ENCODE measurements at regions not wholly inside any gene's neighbourhood (a gene's known extent, or its start where the extent isn't known, plus 50 kb on each side); places are given as distances from the start of the nearest gene placed in this dataset.

DNA sequence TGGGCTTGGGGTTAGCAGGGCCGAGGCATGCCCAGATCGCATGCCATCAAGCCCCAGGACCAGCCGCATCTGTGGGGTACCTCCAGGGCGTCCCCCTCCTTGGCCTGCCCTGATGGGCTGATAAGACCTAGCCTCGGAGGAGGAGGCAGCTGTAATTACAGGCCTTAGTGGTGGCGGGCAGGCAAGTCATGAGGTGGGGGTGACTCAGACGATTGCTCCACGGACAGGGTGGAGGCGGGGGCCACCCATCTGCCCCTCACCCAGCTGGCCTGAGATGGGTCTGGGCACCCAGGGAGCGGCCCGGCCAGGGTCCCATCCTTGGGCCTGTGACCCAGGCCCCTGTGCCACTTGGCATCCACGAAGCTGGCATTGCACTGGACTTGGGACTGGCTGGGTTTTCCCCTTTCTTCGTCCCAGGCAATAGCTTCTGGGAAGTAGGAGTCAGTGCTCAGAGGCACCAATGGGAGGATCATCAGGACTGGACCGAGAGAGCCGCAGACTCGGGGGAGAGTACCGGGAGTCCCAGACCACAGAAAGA, 57.5 kb downstream of the CEBPB start:
- intact Hi-C loops (cut with micrococcal nuclease; ENCODE audit: unreplicated experiment) = loop anchor here (5.0 kb wide), 1 partner anchor 56 kb away; the partner anchor contains the start of gene CEBPB
- no peaks in the 10 kb centered on the region for H3K27me3 Mint-ChIP-seq (ENCODE audit: unreplicated experiment)
- peaks cover 76% of the 10 kb centered on the region for H3K4me1 Mint-ChIP-seq (ENCODE audit: low read depth, unreplicated experiment)
- peak overlapping the region; percentile 93 for H3K27ac Mint-ChIP-seq (ENCODE audit: unreplicated experiment)
- TF ChIP-seq, protein P1, sequence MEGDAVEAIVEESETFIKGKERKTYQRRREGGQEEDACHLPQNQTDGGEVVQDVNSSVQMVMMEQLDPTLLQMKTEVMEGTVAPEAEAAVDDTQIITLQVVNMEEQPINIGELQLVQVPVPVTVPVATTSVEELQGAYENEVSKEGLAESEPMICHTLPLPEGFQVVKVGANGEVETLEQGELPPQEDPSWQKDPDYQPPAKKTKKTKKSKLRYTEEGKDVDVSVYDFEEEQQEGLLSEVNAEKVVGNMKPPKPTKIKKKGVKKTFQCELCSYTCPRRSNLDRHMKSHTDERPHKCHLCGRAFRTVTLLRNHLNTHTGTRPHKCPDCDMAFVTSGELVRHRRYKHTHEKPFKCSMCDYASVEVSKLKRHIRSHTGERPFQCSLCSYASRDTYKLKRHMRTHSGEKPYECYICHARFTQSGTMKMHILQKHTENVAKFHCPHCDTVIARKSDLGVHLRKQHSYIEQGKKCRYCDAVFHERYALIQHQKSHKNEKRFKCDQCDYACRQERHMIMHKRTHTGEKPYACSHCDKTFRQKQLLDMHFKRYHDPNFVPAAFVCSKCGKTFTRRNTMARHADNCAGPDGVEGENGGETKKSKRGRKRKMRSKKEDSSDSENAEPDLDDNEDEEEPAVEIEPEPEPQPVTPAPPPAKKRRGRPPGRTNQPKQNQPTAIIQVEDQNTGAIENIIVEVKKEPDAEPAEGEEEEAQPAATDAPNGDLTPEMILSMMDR (IDR thresholded peaks at IDR 0.05; ENCODE audit: unreplicated experiment) = no peak
- H3K36me3 Mint-ChIP-seq (ENCODE audit: insufficient read depth, unreplicated experiment) = peaks cover 46% of the 10 kb centered on the region
- no TSS peak for BruUV-seq (replicated peaks)
- CTCF ChIA-PET = interaction anchor here (0.8 to 1.4 kb wide), 3 partner anchors 12 to 37 kb away, joined by 3 to 6 read pairs (median 3); no protein-coding TSS in a partner anchor
- H3K9me3 Mint-ChIP-seq (ENCODE audit: low read depth, unreplicated experiment) = no peaks in the 10 kb centered on the region
- peak overlapping the region; percentile 24 for H3K4me3 Mint-ChIP-seq (ENCODE audit: low read depth, unreplicated experiment)
- DNase-seq = peak; percentile 80

DNA sequence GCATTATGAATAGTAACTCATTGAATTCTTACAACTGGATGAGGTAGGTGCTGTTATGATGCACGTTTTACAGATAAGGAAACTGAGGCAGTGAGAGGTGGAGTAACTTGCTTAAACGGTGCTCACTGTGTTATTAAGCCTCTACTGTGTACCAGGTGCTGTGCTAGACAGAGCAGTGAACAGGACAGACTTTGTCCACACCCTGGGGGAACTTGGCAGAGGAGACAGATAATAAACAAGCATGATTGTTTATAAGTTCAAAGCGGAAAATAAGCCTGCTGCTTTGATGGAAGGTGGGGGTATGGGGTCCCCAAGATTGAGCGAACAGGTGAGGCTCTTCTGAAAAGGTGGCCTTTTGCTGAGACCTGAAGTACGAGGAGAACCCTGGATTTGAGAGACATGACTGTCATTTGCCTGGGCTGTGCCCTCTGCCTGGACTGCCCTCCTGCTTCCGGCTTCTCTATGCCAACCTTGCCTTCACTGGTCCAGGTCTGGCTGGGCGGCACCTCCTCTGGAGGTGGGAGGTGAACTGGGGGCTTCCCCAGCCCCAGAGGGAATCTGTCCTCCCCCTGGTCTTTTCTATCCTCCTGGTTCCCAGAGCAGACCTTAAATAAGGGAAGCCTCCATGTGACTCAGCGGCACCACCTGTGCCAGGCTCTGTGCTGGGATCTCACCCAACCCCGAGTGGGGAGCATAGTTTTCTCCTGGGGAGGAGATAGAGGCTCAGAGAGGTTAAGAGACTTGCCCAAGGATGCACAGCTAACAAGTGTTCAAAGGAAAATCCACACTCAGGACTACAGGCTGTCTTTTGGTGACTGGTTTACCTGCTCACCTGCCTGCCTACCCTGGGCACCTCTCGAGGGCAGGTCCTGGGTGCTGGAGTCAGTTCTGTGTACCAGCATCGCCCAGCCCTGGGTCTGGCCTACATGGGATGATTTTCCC, 59.1 kb downstream of the CEBPB start:
- H3K4me1 Mint-ChIP-seq (ENCODE audit: low read depth, unreplicated experiment) = peaks cover 64% of the 10 kb centered on the region
- no peaks in the 10 kb centered on the region for H3K27me3 Mint-ChIP-seq (ENCODE audit: unreplicated experiment)
- intact Hi-C loops (cut with micrococcal nuclease; ENCODE audit: unreplicated experiment) = loop anchor here (5.0 kb wide), 1 partner anchor 57 kb away; the partner anchor contains the start of gene CEBPB
- no peaks in the 10 kb centered on the region for H3K9me3 Mint-ChIP-seq (ENCODE audit: low read depth, unreplicated experiment)
- TF ChIP-seq, protein P1 (IDR thresholded peaks at IDR 0.05; ENCODE audit: unreplicated experiment) = no peak
- peak overlapping the region; percentile 93 for H3K27ac Mint-ChIP-seq (ENCODE audit: unreplicated experiment)
- no peak overlapping the region for H3K4me3 Mint-ChIP-seq (ENCODE audit: low read depth, unreplicated experiment)
- no peak for DNase-seq
- H3K36me3 Mint-ChIP-seq (ENCODE audit: insufficient read depth, unreplicated experiment) = peaks cover 33% of the 10 kb centered on the region
- no TSS peak for BruUV-seq (replicated peaks)
- CTCF ChIA-PET = no interaction called here

DNA sequence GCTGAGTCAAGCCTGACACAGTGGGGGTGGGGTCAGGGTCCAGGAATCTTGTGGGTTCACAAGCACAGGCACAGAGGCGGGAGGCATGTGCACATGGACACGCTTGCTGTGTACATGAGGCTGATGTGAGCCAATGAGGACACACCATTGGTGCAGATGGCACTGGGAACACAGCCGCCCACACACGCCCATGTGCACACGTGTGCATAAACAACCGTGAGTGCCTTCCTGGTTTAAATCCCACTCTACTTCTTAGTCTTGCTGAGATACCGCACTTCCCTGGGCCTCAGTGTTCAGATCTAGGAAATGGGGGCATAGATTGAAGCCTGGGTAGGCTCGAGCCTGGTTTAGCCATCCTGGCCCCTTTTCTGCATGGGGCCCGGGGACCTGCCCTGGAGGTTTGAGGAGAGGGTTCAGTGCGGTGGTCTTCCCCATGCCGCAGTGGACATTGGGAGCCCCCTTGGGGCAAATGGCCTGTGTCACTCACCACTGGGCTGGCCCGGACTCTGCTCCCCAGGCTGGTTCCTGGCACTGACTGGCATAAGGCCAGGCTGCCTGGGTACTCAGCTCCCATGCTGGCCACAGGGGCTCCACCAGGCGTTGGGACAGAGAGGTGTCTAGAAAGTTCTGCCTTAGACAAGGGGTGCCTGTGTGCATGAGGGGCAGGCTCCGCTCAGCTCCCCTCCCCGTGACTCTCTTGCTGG, 60.2 kb downstream of the CEBPB start:
- TF ChIP-seq, protein P1 (IDR thresholded peaks at IDR 0.05; ENCODE audit: unreplicated experiment) = no peak
- Mint-ChIP-seq H3K9me3 (ENCODE audit: low read depth, unreplicated experiment) (no peaks in the 10 kb centered on the region), H3K27ac (ENCODE audit: unreplicated experiment) (no peak overlapping the region), H3K4me3 (ENCODE audit: low read depth, unreplicated experiment) (no peak overlapping the region), H3K27me3 (ENCODE audit: unreplicated experiment) (no peaks in the 10 kb centered on the region), H3K36me3 (ENCODE audit: insufficient read depth, unreplicated experiment) (peaks cover 26% of the 10 kb centered on the region), H3K4me1 (ENCODE audit: low read depth, unreplicated experiment) (peaks cover 54% of the 10 kb centered on the region)
- intact Hi-C loops (cut with micrococcal nuclease; ENCODE audit: unreplicated experiment) = no loop called here
- BruUV-seq (replicated peaks) = no TSS peak
- CTCF ChIA-PET = no interaction called here
- no peak for DNase-seq

DNA sequence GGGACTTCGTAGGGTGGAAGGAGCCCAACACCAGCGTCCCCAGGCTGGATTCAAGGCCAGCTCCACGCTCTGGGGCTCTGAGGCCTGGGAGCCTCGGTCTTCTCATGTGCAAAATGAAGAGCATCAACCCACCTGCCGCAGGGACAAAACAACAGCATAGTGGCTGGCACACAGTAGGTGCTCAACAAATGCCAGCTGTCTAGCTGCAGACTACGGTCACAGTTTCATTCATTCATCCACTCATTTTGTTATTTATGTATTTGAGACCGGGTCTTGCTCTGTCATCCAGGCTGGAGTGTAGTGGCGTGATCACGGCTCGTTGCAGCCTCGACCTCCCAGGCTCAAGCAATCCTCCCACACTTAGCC, 60.7 kb downstream of the CEBPB start:
- intact Hi-C loops (cut with micrococcal nuclease; ENCODE audit: unreplicated experiment) = no loop called here
- DNase-seq = no peak
- no peak overlapping the region for H3K27ac Mint-ChIP-seq (ENCODE audit: unreplicated experiment)
- TF ChIP-seq, protein P1 (IDR thresholded peaks at IDR 0.05; ENCODE audit: unreplicated experiment) = no peak
- no TSS peak for BruUV-seq (replicated peaks)
- H3K27me3 Mint-ChIP-seq (ENCODE audit: unreplicated experiment) = no peaks in the 10 kb centered on the region
- no peaks in the 10 kb centered on the region for H3K9me3 Mint-ChIP-seq (ENCODE audit: low read depth, unreplicated experiment)
- H3K4me1 Mint-ChIP-seq (ENCODE audit: low read depth, unreplicated experiment) = peaks cover 51% of the 10 kb centered on the region
- H3K36me3 Mint-ChIP-seq (ENCODE audit: insufficient read depth, unreplicated experiment) = peaks cover 22% of the 10 kb centered on the region
- CTCF ChIA-PET = no interaction called here
- no peak overlapping the region for H3K4me3 Mint-ChIP-seq (ENCODE audit: low read depth, unreplicated experiment)
